GM03348 (cell line): ENCODE measurements at regions not wholly inside any gene's neighbourhood (a gene's known extent, or its start where the extent isn't known, plus 50 kb on each side); places are given as distances from the start of the nearest gene placed in this dataset.

Experiments used
- DNase-seq: peaks from one replicate; pipeline ENCODE4 v3.0.0; 2012; ENCODE audit warnings: low spot score

DNA sequence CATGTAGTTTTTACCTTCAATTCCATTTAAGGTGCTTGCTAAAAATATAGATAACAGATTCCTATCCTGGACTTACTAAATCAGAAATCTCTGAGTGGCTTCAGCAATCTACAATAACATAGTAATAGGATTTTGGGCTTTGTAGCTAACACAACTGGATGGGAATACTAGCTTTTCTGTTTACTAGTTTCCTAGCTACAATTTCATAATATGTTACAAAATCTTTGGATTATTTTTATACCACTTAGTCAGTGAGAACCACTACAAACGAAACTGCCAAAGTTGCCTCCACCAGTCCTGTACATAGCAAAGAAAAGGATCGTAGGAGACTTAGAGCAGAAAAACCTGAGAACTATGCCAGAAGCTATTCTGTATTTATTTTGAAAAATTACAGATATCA lies 87.7 kb upstream of the ANO3 start:
- DNase-seq, result peak; percentile 29

DNA sequence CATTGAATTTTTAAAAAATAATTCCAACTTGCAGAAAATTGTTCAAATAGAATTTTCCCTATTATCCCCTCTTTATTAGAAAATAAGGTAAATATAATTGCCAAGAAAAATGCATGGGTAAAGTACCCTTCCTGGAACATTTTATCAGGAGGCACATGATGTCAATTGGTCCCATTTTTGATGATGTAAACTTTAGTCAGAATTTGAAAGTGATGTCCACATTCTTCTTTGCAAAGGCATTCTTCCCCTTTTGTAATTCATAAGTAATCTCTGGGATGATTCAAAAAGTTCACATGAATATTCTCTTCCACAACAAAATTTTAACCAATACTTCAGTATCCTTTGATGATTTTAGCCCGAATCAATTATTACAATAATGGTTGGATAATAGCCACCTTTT lies 86.9 kb upstream of the ANO3 start:
- DNase-seq, result peak; percentile 4

- peak; percentile 60 for DNase-seq
Observed at GRCh38 chr11:26247340-26247739, 84.6 kb upstream of the ANO3 start.

DNA sequence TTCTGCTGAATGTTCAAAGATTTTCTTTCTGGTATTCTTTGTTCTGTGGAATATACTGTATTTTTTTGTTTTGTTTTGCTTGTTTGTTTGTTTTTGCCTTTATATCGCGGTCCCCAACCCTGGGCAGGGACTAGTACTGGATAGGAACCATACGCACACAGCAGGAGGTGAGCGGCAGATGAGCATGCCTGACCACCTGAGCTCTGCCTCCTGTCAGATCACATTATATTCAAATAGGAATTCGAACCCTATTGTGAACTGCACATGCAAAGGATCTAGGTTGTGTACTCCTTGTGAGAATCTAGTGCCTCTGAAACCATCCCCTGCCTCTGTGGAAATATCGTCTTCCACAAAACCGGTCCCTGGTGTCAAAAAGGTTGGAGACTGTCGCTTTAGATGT lies 83.3 kb upstream of the ANO3 start:
- DNase-seq, result no peak

- DNase-seq, result no peak
Observed at GRCh38 chr11:26254378-26254777, 77.6 kb upstream of the ANO3 start.

- DNase-seq, result no peak
Observed at GRCh38 chr11:26263769-26264168, 68.2 kb upstream of the ANO3 start.

- no peak for DNase-seq
Observed at GRCh38 chr11:26264266-26264665, 67.7 kb upstream of the ANO3 start.

- no peak for DNase-seq
Observed at GRCh38 chr11:26268980-26269660, 62.8 kb upstream of the ANO3 start.

GRCh38 chr11:26271666-26272065 lies 60.3 kb upstream of the ANO3 start:
- DNase-seq, result no peak

DNA sequence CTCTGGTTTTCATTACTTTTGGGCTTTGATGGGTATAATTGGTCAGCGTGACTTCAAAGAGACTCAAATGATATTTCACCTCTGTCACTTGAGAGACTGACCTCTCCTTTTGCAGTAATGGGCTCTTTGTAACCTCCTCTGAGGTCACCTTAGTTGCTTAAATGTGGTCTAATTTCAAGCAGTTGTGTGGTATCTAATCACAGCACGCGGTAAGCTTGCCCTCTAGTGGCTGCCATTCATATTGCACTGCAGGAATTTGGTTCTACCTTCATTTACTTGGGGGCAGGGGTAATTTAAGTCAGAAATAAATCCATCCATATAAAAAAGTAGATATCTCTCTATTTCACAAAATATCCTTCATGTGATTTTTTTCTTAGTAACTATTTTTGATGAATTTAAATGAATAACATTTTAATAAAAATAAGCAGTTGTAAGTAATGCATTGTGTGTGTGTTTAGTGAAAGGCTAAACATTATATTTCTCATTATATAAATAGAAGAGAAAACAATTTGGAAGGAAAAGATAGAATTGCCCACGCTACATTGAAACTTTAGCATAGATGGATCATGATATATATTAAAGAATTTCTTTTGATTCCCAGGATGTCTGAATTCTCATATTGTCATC lies 55.0 kb upstream of the ANO3 start:
- DNase-seq, result peak; percentile 53

DNA sequence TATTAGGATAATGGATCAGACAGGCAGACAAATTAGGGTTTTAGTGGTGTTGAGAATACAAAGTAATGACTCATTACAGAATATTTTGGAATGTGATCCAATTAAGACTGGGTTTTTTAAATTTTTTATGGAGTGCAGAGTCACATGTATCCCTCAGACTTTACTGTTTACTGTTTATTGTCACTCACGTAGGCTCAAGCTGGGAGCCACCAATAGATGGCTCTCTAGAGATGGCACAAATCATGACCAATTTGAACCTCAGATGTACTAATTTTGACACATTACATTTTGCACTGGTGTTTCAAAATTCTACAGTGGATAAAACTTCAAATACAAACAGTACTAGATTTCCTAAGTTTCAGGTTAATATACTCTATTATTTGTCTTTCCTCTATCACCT lies 53.6 kb upstream of the ANO3 start:
- no peak for DNase-seq
